CD14-positive monocyte (primary cell): ENCODE measurements at regions not wholly inside any gene's neighbourhood (a gene's known extent, or its start where the extent isn't known, plus 50 kb on each side); places are given as distances from the start of the nearest gene placed in this dataset.

ENCODE experiments used
- DNase-seq, 3 donors: peaks; one replicate each; pipeline ENCODE4 v3.0.0-alpha.2; 2011 to 2022
- H2AFZ ChIP-seq: 2 replicates; pipeline ENCODE4 v1.6.0; 2012; ENCODE audit warnings: mild to moderate bottlenecking, low read depth, low read length, inconsistent platforms; ENCODE audit not compliant: insufficient read depth, poor library complexity, severe bottlenecking
- H3K27ac ChIP-seq, 2 donors: 1 replicate in 1 of 2; 2 replicates in 1 of 2; pipeline ENCODE4 v1.5.1; 2012 to 2013; ENCODE audit warnings: low read length in 2 of 2, control low read depth in 1 of 2, inconsistent platforms in 1 of 2, low read depth in 1 of 2, mild to moderate bottlenecking in 1 of 2
- H3K27me3 ChIP-seq, 2 donors: one replicate each; pipeline versions ENCODE4 v1.6.0 to v1.6.1; 2011 to 2013; ENCODE audit warnings: low read length in 2 of 2; ENCODE audit not compliant: control insufficient read depth in 2 of 2, insufficient read depth in 2 of 2
- H3K36me3 ChIP-seq, 2 donors: replicated peaks in 1 of 2; 1 replicate in 1 of 2; 2 replicates in 1 of 2; pipeline versions ENCODE4 v1.5.1 to v1.6.1; 2012 to 2013; ENCODE audit warnings: low read length in 2 of 2, control low read depth in 1 of 2, inconsistent platforms in 1 of 2, mild to moderate bottlenecking in 1 of 2; ENCODE audit not compliant: insufficient read depth in 2 of 2, control insufficient read depth in 1 of 2
- H3K4me1 ChIP-seq, 2 donors: 1 replicate in 1 of 2; 2 replicates in 1 of 2; pipeline versions ENCODE4 v1.5.1 to v1.6.1; 2012 to 2013; ENCODE audit warnings: low read length in 2 of 2, control low read depth in 1 of 2, inconsistent platforms in 1 of 2, mild to moderate bottlenecking in 1 of 2, moderate library complexity in 1 of 2; ENCODE audit not compliant: insufficient read depth in 2 of 2, control insufficient read depth in 1 of 2
- H3K4me2 ChIP-seq: replicated peaks from 2 replicates; pipeline ENCODE3; 2012; ENCODE audit warnings: low read length, moderate library complexity, mild to moderate bottlenecking; ENCODE audit not compliant: poor library complexity, severe bottlenecking; ENCODE audit errors: extremely low read depth
- H3K4me3 ChIP-seq, 3 experiments: fragments of 200-600 bp in 1 of 3; sonication (generic) in 1 of 3; replicated peaks in 1 of 3; 1 replicate in 2 of 3; 2 replicates in 1 of 3; pipeline ENCODE4 v1.5.1; 2011 to 2013; ENCODE audit warnings: low read length in 3 of 3, mild to moderate bottlenecking in 3 of 3, control low read depth in 2 of 3, low read depth in 2 of 3, inconsistent platforms in 1 of 3, moderate library complexity in 1 of 3
- H3K79me2 ChIP-seq: 2 replicates; pipeline ENCODE4 v1.6.0; 2012; ENCODE audit warnings: mild to moderate bottlenecking, control low read depth, inconsistent platforms, low read length, moderate library complexity; ENCODE audit not compliant: insufficient read depth
- H3K9ac ChIP-seq: 2 replicates; pipeline ENCODE4 v1.6.0; 2017; ENCODE audit warnings: low read length, mild to moderate bottlenecking; ENCODE audit not compliant: insufficient read depth, poor library complexity, severe bottlenecking
- H3K9me3 ChIP-seq, 2 donors: replicated peaks in 1 of 2; 1 replicate in 1 of 2; 2 replicates in 1 of 2; pipeline versions ENCODE4 v1.5.1 to v1.6.1; 2012 to 2013; ENCODE audit warnings: low read length in 2 of 2, control low read depth in 1 of 2; ENCODE audit not compliant: control insufficient read depth in 1 of 2, insufficient read depth in 1 of 2
- H4K20me1 ChIP-seq: 2 replicates; pipeline ENCODE4 v1.6.0; 2012; ENCODE audit warnings: mild to moderate bottlenecking, low read length, control low read depth, moderate library complexity; ENCODE audit not compliant: insufficient read depth
- H3K27ac Mint-ChIP-seq, 7 donors: one replicate each; pipeline ENCODE4 v1.8.0; 2020; ENCODE audit warnings: mild to moderate bottlenecking in 7 of 7, mixed read lengths in 7 of 7, moderate library complexity in 6 of 7, inconsistent platforms in 2 of 7
- H3K27me3 Mint-ChIP-seq, 3 donors: one replicate each; pipeline ENCODE4 v1.8.0; 2021 to 2022; ENCODE audit warnings: low read depth in 3 of 3, mild to moderate bottlenecking in 3 of 3, mixed read lengths in 3 of 3, moderate library complexity in 3 of 3, inconsistent platforms in 1 of 3
- H3K36me3 Mint-ChIP-seq, 2 donors: one replicate each; pipeline ENCODE4 v1.8.0; 2020; ENCODE audit warnings: mixed read lengths in 2 of 2, inconsistent platforms in 1 of 2, mild to moderate bottlenecking in 1 of 2
- H3K4me1 Mint-ChIP-seq: one replicate; pipeline ENCODE4 v1.8.0; 2020; ENCODE audit warnings: mild to moderate bottlenecking, mixed read lengths
- H3K4me3 Mint-ChIP-seq, 2 donors: one replicate each; pipeline ENCODE4 v1.8.0; 2020; ENCODE audit warnings: mild to moderate bottlenecking in 2 of 2, mixed read lengths in 2 of 2, moderate library complexity in 1 of 2
- H3K9me3 Mint-ChIP-seq, 7 donors: one replicate each; pipeline ENCODE4 v1.8.0; 2020 to 2022; ENCODE audit warnings: mixed read lengths in 7 of 7, mild to moderate bottlenecking in 6 of 7, moderate library complexity in 6 of 7, inconsistent platforms in 2 of 7
- CTCF ChIP-seq: fragments of 200-600 bp; IDR thresholded peaks from one replicate; pipeline ENCODE4 v1.8.0; 2022; ENCODE audit warnings: antibody characterized with exemption, mild to moderate bottlenecking
- WGBS: methylation state at CpG from one replicate; pipeline ENCODE4 v1.1.5; 2013; ENCODE audit warnings: missing lambda C conversion rate; ENCODE audit not compliant: insufficient coverage; 5-methylcytosine and 5-hydroxymethylcytosine counted together
- intact Hi-C, 2 donors: fragments of 100-400 bp; cut with micrococcal nuclease; formaldehyde crosslinking; loops; one replicate each; pipeline versions ENCODE4 v1.15.0 to v1.15.1; 2023

DNA sequence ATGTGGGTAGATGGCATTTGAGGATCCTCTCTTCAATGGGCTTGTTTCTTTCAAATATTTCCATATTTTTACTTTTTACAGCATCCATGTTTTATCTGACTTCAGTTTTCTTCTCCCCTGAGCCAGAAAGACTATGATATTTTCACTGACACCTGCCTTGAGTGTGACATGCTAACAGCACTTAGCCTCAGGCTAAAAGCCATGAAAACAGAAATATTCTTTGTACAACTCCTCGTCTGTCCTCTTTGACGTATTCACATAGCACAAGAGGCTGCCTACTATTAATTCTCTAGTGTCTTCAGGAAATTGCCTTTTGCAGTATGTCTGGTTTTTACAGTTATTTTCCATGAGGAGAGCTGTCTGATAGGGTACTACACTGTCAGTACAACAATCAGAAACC is 215.0 kb downstream of the MAD2L1 start:
- intact Hi-C loops = no loop called here
- Mint-ChIP-seq H3K9me3 (peaks cover 0 to 2% (median 0%) of the 10 kb centered on the region in 7 donors), H3K36me3 (no peaks in the 10 kb centered on the region)

GRCh38 chr4:119841361-119841760 is 212.8 kb upstream of the PDE5A start:
- H3K4me1 Mint-ChIP-seq = no peaks in the 10 kb centered on the region
- H4K20me1 ChIP-seq = no peaks in the 10 kb centered on the region
- no peak for TF ChIP-seq CTCF
- no peak overlapping the region for H3K27ac ChIP-seq
- H3K9me3 ChIP-seq = no peaks in the 10 kb centered on the region
- H3K9ac ChIP-seq = no peak overlapping the region
- H3K36me3 ChIP-seq = no peaks in the 10 kb centered on the region
- no peaks in the 10 kb centered on the region for H3K36me3 Mint-ChIP-seq
- H3K27ac Mint-ChIP-seq = no peak overlapping the region
- H3K9me3 Mint-ChIP-seq = peaks cover 0 to 11% (median 3%) of the 10 kb centered on the region in 7 donors
- H3K79me2 ChIP-seq = no peaks in the 10 kb centered on the region
- H3K27me3 Mint-ChIP-seq = no peaks in the 10 kb centered on the region
- no peaks in the 10 kb centered on the region for H3K27me3 ChIP-seq
- no peak overlapping the region for H3K4me3 Mint-ChIP-seq
- H3K4me2 ChIP-seq = no peak overlapping the region
- no peak overlapping the region for H2AFZ ChIP-seq
- intact Hi-C loops = no loop called here
- no peaks in the 10 kb centered on the region for H3K4me1 ChIP-seq
- DNase-seq = no peak
- no peak overlapping the region for H3K4me3 ChIP-seq

More for the DNA sequence above, 215.0 kb downstream of the MAD2L1 start:
- DNase-seq = no peak
- no peak overlapping the region for H3K27ac ChIP-seq
- H3K27me3 ChIP-seq = no peaks in the 10 kb centered on the region
- H3K4me3 ChIP-seq = no peak overlapping the region
- no peak for TF ChIP-seq CTCF
- no peak overlapping the region for H3K4me2 ChIP-seq
- Mint-ChIP-seq H3K4me1 (no peaks in the 10 kb centered on the region), H3K4me3 (no peak overlapping the region), H3K27ac (no peak overlapping the region), H3K27me3 (no peaks in the 10 kb centered on the region)
- H3K9me3 ChIP-seq = peaks cover 0 to 7% of the 10 kb centered on the region in 2 donors
- no CpG with 5 or more reads among the region's 2 CpGs for WGBS
- H3K79me2 ChIP-seq = no peaks in the 10 kb centered on the region
- no peaks in the 10 kb centered on the region for H4K20me1 ChIP-seq
- H3K4me1 ChIP-seq = no peaks in the 10 kb centered on the region
- no peak overlapping the region for H2AFZ ChIP-seq
- H3K36me3 ChIP-seq = no peaks in the 10 kb centered on the region
- no peak overlapping the region for H3K9ac ChIP-seq
